HUES6 (cell line): ENCODE measurements at regions not wholly inside any gene's neighbourhood (a gene's known extent, or its start where the extent isn't known, plus 50 kb on each side); places are given as distances from the start of the nearest gene placed in this dataset.

Experiments
- H3K27ac ChIP-seq: 2 replicates; pipeline ENCODE4 v1.7.0; 2013; ENCODE audit warnings: low read depth, mild to moderate bottlenecking, low read length, inconsistent platforms
- H3K27me3 ChIP-seq: 2 replicates; pipeline ENCODE4 v1.6.1; 2013; ENCODE audit warnings: low read length; ENCODE audit not compliant: control insufficient read depth, insufficient read depth
- H3K36me3 ChIP-seq: 2 replicates; pipeline ENCODE4 v1.6.1; 2013; ENCODE audit warnings: low read length; ENCODE audit not compliant: control insufficient read depth, insufficient read depth
- H3K4me1 ChIP-seq: 2 replicates; pipeline ENCODE4 v1.6.1; 2013; ENCODE audit warnings: low read length; ENCODE audit not compliant: control insufficient read depth, insufficient read depth
- H3K4me3 ChIP-seq: 2 replicates; pipeline ENCODE4 v1.5.1; 2013; ENCODE audit warnings: low read depth, low read length
- H3K9ac ChIP-seq: one replicate; pipeline ENCODE4 v1.6.1; 2013; ENCODE audit warnings: mild to moderate bottlenecking, low read length
- H3K9me3 ChIP-seq: 2 replicates; pipeline ENCODE4 v1.6.1; 2013; ENCODE audit warnings: low read depth, low read length; ENCODE audit not compliant: control insufficient read depth, insufficient read depth

DNA sequence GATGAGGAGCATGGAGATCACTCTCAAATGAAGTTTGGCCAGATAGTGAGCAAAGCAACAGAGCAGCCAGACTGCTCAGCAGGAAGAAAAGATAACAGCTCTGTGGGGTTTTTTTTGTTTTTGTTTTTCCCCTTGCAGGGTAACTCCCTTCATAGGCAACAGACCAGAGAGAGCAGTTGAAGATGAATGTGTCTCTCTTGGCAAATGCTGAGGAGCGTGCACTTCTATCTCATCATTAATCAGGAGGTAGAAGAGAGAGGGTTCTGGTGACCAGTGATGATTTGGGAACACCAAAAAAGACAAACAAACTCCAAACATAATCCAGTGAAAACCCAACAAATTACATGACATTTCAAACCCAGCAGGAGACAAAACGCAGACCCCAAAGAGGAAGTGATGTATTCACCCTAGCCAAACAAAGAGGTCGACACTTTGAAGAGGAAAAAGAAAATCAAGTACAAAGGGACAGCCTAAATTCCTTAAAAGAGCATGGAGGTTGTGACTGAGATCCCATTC is 66.2 kb upstream of the RREB1 start:
- Histone ChIP-seq H3K27me3 (no peaks in the 10 kb centered on the region), H3K9ac (peak overlapping the region; percentile 22), H3K9me3 (no peaks in the 10 kb centered on the region), H3K27ac (peak overlapping the region; percentile 49; the same call in 1 of the 2 replicates), H3K36me3 (no peaks in the 10 kb centered on the region), H3K4me1 (peaks cover 23% of the 10 kb centered on the region), H3K4me3 (no peak overlapping the region; the same call in 1 of the 2 replicates)

DNA sequence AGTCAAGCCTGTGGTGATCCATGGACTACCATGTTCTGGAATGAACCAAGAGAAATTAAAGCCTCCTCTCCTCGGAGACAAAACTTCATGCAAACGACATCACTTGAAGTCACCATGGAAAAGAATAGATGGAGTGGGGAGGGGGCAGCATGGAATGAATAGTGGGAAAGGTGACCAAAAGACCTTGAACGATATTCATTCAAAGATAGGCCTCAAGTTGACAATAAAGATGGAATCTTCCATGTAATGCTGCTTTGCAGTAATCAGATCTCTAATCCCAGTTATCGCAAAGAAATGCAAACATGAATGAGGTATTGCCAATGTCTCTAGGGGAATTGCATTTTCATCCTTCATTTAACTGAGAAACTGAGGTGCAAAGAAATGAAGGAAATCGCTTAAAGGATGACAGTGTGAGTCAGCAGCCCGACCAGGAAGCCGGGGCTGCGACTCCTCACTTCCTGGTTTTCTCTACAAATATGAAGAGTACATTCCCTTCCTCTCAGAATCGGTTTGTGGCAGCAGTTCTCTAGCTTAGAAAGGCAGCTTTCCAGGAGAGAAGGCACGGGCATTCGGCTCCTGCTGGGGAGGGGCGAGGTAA is 65.6 kb upstream of the RREB1 start:
- H3K27ac ChIP-seq = peak overlapping the region; percentile 49; the same call in 1 of the 2 replicates

DNA sequence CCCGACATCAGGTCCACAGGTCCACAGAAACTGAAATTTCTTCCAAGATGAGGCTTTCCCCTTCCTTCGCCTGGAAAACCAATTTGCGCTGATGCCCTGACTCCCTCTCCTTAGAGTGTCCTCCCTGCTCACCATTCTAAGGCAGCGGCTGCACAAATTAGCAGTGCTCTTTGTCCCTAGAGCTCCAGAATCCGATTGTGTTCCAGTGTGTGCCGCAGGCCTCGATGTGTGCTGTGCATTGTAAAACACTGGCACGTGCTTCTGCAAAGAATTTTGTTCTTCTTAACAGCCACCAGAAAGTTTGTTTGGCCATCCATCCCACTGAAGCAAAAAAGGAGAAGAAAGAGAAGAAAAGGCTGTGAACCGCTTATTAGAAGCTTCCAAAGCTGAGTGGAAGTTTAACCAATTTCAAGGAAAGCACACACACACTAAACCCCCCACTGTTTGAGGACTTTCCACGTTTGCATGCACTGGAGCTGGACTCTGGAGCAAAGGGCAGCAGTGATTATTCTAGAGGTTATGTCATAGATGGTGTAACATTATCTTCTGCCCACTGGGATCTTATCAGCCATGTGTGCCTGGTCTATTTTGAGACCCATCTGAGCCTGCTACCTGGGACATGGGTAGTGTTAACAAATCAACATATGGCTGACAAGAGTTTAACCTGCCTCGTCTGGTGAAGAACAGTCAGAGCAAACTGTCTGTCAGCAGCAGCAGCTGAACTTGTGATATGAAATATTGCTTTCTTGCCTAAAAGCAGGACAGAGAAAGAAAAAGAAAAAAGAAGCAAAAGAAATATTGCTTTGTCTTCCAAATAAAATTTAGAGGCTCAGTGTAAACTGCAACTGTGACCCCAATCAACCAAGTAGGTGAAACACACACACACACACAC is 64.9 kb upstream of the RREB1 start:
- peak overlapping the region; percentile 49; the same call in 1 of the 2 replicates for H3K27ac ChIP-seq
- peaks cover 23% of the 10 kb centered on the region for H3K4me1 ChIP-seq
- H3K36me3 ChIP-seq = no peaks in the 10 kb centered on the region
- H3K9ac ChIP-seq = peak overlapping the region; percentile 18
- no peak overlapping the region for H3K4me3 ChIP-seq
- H3K27me3 ChIP-seq = no peaks in the 10 kb centered on the region
- H3K9me3 ChIP-seq = no peaks in the 10 kb centered on the region

More for the DNA sequence above, 65.6 kb upstream of the RREB1 start:
- Histone ChIP-seq H3K4me3 (no peak overlapping the region; the same call in 1 of the 2 replicates), H3K27me3 (no peaks in the 10 kb centered on the region), H3K9me3 (no peaks in the 10 kb centered on the region), H3K9ac (peak overlapping the region; percentile 18), H3K4me1 (peaks cover 23% of the 10 kb centered on the region), H3K36me3 (no peaks in the 10 kb centered on the region)

DNA sequence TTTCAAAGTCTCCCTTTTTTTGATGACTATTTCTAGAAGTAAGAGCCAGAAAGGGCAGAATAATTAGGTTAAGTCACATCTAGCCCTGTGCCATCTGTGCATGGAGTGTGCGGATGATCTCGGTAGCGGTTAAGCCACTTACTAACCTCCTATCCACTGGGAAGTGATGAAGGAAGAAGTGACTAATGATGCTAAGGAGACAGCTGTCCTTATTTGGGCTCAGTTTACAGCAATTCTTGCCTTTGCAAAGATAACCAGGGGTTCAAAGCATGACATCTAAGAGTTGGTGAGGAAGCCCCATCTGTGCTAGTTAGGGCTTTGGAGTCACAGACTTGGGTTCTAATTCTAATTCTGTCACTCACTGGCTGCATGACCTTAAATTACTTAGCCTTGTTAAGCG is 62.4 kb upstream of the RREB1 start:
- H3K9me3 ChIP-seq = no peaks in the 10 kb centered on the region
- no peak overlapping the region for H3K4me3 ChIP-seq
- H3K36me3 ChIP-seq = no peaks in the 10 kb centered on the region
- H3K4me1 ChIP-seq = peaks cover 23% of the 10 kb centered on the region
- H3K27ac ChIP-seq = no peak overlapping the region
- no peaks in the 10 kb centered on the region for H3K27me3 ChIP-seq
- no peak overlapping the region for H3K9ac ChIP-seq

DNA sequence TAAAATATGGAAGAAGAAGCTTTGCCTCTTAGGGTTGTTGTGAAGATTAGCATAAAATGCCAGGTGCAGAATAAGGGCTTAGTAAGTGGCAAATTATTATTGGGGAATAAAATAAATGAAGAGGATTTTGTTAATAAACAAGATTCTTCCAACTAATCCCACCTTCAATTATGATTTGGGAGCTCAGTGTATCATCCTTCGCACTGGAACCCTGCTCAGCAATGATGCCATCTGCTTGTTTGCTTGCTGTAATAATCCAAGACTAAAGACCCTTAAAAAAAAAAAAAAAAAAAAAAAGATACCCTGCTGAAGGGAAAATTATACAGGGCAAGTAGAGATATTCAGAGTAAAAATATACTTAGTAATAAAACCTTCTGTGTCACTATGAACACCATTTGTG is 62.0 kb upstream of the RREB1 start:
- no peaks in the 10 kb centered on the region for H3K36me3 ChIP-seq
- H3K4me1 ChIP-seq = peaks cover 23% of the 10 kb centered on the region
- H3K27ac ChIP-seq = no peak overlapping the region
- H3K9ac ChIP-seq = no peak overlapping the region
- H3K9me3 ChIP-seq = no peaks in the 10 kb centered on the region
- H3K4me3 ChIP-seq = no peak overlapping the region
- H3K27me3 ChIP-seq = no peaks in the 10 kb centered on the region

DNA sequence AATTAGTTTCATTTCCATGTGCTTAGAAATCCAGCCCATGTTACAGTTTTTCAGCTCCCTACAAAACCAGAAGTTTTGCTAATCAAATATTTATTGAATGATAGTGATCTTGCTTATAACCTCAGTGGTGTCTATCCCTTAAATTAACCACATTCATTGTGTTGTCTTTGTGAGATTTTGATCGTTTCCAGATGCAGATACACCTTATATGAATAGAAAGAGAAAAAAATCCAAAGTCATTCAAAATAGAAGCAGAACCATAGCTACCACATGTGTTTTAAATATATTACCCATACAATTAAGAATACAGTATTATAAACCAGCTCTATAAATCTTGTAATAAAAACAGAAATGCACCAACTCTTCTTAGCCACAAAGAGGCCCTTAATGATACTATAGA is 60.6 kb upstream of the RREB1 start:
- no peak overlapping the region for H3K27ac ChIP-seq
- no peaks in the 10 kb centered on the region for H3K9me3 ChIP-seq
- no peak overlapping the region for H3K4me3 ChIP-seq
- H3K9ac ChIP-seq = no peak overlapping the region
- H3K36me3 ChIP-seq = no peaks in the 10 kb centered on the region
- peaks cover 12% of the 10 kb centered on the region for H3K4me1 ChIP-seq
- H3K27me3 ChIP-seq = no peaks in the 10 kb centered on the region

DNA sequence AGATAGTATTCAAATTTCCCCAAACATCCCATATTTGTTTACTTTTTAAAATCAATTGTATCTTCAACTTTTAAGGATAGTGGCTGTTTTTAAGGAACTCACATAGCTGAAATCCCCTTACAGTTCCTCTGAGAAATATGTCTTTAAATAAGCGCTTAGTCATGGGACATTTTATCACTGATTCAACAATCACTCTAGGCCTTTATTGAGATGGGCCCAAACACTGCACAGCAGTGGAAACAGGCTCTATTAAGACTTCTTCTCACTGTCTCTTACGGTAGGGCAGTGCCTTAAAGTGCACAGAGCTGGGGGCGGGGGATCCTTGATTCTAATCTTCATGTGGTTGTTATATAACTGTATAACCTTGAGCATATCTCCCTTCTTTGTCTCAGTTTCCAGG is 59.8 kb upstream of the RREB1 start:
- Histone ChIP-seq H3K4me3 (no peak overlapping the region), H3K9me3 (no peaks in the 10 kb centered on the region), H3K27ac (no peak overlapping the region), H3K9ac (no peak overlapping the region), H3K36me3 (no peaks in the 10 kb centered on the region), H3K27me3 (no peaks in the 10 kb centered on the region; the same call in 1 of the 2 replicates), H3K4me1 (peaks cover 8% of the 10 kb centered on the region)

DNA sequence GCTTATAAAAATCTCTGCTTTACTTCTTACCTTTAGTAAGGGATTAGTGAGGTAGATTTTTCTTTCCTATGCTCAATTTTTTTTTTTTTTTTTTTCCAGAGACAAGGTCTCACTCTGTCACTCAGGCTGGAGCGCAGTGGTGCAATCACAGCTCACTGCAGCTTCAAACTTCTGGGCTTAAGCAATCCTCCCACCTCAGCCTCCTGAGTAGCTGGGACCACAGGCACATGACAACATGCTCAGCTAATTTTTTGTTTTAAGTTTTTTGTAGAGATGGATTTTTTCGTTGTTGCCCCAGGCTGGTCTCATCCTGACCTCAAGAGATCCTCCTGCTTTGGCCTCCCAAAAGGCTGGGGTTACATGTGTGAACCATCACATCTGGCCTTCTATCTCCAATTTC is 58.9 kb upstream of the RREB1 start:
- no peak overlapping the region for H3K27ac ChIP-seq
- H3K9me3 ChIP-seq = no peaks in the 10 kb centered on the region
- H3K4me3 ChIP-seq = no peak overlapping the region
- no peaks in the 10 kb centered on the region for H3K36me3 ChIP-seq
- H3K27me3 ChIP-seq = no peaks in the 10 kb centered on the region; the same call in 1 of the 2 replicates
- H3K9ac ChIP-seq = no peak overlapping the region
- peaks cover 10% of the 10 kb centered on the region for H3K4me1 ChIP-seq

DNA sequence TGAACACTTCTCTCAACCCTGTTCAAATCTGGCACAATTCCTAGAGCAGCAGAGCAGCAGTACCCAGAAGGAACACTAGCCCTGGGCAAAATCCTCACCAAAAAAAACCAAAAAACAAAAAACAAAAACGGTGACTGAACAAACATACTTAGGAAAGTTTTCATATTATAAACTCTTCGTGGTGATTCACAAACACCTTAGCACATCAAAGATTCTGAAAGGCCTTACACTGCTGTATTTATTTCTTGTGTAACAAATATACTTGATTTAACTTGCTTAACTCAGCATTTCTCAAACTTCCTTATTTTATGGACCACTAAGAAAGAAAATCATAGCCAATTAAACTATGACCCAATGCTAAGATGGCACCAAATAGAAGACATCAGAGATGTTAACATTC is 57.8 kb upstream of the RREB1 start:
- H3K4me3 ChIP-seq = no peak overlapping the region
- no peak overlapping the region for H3K27ac ChIP-seq
- H3K9ac ChIP-seq = no peak overlapping the region
- no peaks in the 10 kb centered on the region for H3K36me3 ChIP-seq
- peaks cover 10% of the 10 kb centered on the region for H3K4me1 ChIP-seq
- H3K9me3 ChIP-seq = no peaks in the 10 kb centered on the region
- no peaks in the 10 kb centered on the region; the same call in 1 of the 2 replicates for H3K27me3 ChIP-seq

DNA sequence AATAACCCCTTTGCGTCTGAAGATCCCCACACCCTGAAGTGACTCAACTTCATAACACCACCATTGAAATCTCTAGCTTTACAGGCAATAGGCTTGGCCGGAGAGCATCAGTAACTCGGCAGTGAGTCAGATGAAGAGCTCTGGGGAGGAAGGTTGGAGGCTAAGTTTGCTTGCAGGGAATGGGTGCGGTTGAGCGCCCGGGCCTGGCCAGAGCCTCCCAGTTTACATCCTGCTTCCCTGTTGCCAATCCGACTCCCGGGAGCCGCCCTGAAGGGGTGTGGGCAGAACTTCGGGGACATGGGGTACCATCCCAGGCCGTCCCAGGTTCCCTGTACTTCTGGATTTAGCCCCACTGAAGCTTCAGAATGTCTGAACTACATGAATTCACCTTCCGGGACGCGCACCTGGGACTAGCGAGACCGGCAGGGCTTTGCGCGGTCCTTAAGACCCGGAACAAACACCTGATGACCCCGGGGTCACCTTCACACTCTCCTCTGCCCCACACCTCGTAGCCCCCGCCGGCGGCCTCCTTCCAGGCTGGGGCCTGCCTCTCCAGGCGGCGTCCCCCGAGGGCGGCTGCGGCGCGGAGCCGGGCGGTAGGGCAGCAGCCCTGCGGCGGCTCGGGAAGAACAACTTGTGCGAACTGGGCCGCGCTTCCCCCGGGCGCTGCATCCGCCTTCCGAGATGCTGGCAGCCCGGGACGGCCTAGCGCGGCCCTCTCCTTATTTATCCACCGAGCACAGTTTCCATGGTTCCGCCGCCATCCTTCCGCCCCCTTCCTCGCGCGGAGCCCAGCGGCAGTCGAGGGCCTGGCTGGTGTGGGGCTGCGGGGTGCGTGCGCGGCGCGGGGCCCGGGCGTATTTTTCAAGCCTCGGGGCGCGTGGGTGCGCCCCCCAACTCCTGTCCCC is 56.6 kb upstream of the RREB1 start:
- Histone ChIP-seq H3K4me1 (peaks cover 10% of the 10 kb centered on the region), H3K27ac (peak overlapping the region; percentile 7; the same call in 1 of the 2 replicates), H3K27me3 (no peaks in the 10 kb centered on the region; the same call in 1 of the 2 replicates), H3K4me3 (peak overlapping the region; percentile 78), H3K36me3 (no peaks in the 10 kb centered on the region), H3K9ac (peak overlapping the region; percentile 76), H3K9me3 (no peaks in the 10 kb centered on the region)
